ENCODE measurements at regions not wholly inside any gene's neighbourhood (a gene's known extent, or its start where the extent isn't known, plus 50 kb on each side); places are given as distances from the start of the nearest gene placed in this dataset.

- H3K27me3 Mint-ChIP-seq (ENCODE audit: low read depth) = peaks cover 26% of the 10 kb centered on the region
- TF ChIP-seq CTCF (IDR thresholded peaks at IDR 0.05; ENCODE audit: unreplicated experiment in 3 of 3) = no peak
- no peaks in the 10 kb centered on the region for H3K4me1 Mint-ChIP-seq
- no peaks in the 10 kb centered on the region for H3K9me3 Mint-ChIP-seq
- no peak overlapping the region for H3K4me3 Mint-ChIP-seq
- H3K27ac Mint-ChIP-seq = no peak overlapping the region
- no peaks in the 10 kb centered on the region for H3K36me3 Mint-ChIP-seq (ENCODE audit: low read depth)
These were observed 114.3 kb upstream of the PRNP start for GRCh38 chr20:4571759-4572531.

GRCh38 chr20:4569865-4570264, 116.4 kb upstream of the PRNP start:
- Mint-ChIP-seq H3K4me3 (no peak overlapping the region), H3K9me3 (no peaks in the 10 kb centered on the region), H3K4me1 (no peaks in the 10 kb centered on the region), H3K36me3 (ENCODE audit: low read depth) (no peaks in the 10 kb centered on the region), H3K27ac (no peak overlapping the region), H3K27me3 (ENCODE audit: low read depth) (peaks cover 24% of the 10 kb centered on the region)
- no peak for TF ChIP-seq CTCF (IDR thresholded peaks at IDR 0.05; ENCODE audit: unreplicated experiment in 3 of 3)

GRCh38 chr20:4569092-4569491, 117.2 kb upstream of the PRNP start:
- no peak for TF ChIP-seq CTCF (IDR thresholded peaks at IDR 0.05; ENCODE audit: unreplicated experiment in 3 of 3)
- H3K4me3 Mint-ChIP-seq = no peak overlapping the region
- no peaks in the 10 kb centered on the region for H3K9me3 Mint-ChIP-seq
- H3K4me1 Mint-ChIP-seq = no peaks in the 10 kb centered on the region
- H3K27me3 Mint-ChIP-seq (ENCODE audit: low read depth) = peaks cover 23% of the 10 kb centered on the region
- no peaks in the 10 kb centered on the region for H3K36me3 Mint-ChIP-seq (ENCODE audit: low read depth)
- no peak overlapping the region for H3K27ac Mint-ChIP-seq

GRCh38 chr20:4568361-4568959, 117.8 kb upstream of the PRNP start:
- no peaks in the 10 kb centered on the region for H3K36me3 Mint-ChIP-seq (ENCODE audit: low read depth)
- H3K27ac Mint-ChIP-seq = no peak overlapping the region
- no peak overlapping the region for H3K4me3 Mint-ChIP-seq
- H3K4me1 Mint-ChIP-seq = no peaks in the 10 kb centered on the region
- TF ChIP-seq CTCF (IDR thresholded peaks at IDR 0.05; ENCODE audit: unreplicated experiment in 3 of 3) = no peak
- H3K9me3 Mint-ChIP-seq = peaks cover 3% of the 10 kb centered on the region
- peaks cover 17% of the 10 kb centered on the region for H3K27me3 Mint-ChIP-seq (ENCODE audit: low read depth)

GRCh38 chr20:4567170-4567569, 119.1 kb upstream of the PRNP start:
- Mint-ChIP-seq H3K36me3 (ENCODE audit: low read depth) (no peaks in the 10 kb centered on the region), H3K9me3 (peaks cover 3% of the 10 kb centered on the region), H3K4me1 (no peaks in the 10 kb centered on the region), H3K4me3 (no peak overlapping the region), H3K27me3 (ENCODE audit: low read depth) (peaks cover 10% of the 10 kb centered on the region), H3K27ac (no peak overlapping the region)
- no peak for TF ChIP-seq CTCF (IDR thresholded peaks at IDR 0.05; ENCODE audit: unreplicated experiment in 3 of 3)

- Mint-ChIP-seq H3K27me3 (ENCODE audit: low read depth) (peaks cover 11% of the 10 kb centered on the region), H3K36me3 (ENCODE audit: low read depth) (no peaks in the 10 kb centered on the region), H3K27ac (no peak overlapping the region), H3K4me1 (no peaks in the 10 kb centered on the region), H3K9me3 (peaks cover 3% of the 10 kb centered on the region), H3K4me3 (no peak overlapping the region)
- peak; percentile 20 to 29 (median 24) for TF ChIP-seq CTCF (IDR thresholded peaks at IDR 0.05; ENCODE audit: unreplicated experiment in 3 of 3)
These were observed 122.7 kb upstream of the PRNP start for GRCh38 chr20:4563534-4563933.
